A673 (cell line): ENCODE measurements at regions not wholly inside any gene's neighbourhood (a gene's known extent, or its start where the extent isn't known, plus 50 kb on each side); places are given as distances from the start of the nearest gene placed in this dataset.

Source experiments
- CTCF ChIP-seq: fragments of 300-800, 200-600 bp; sonication (generic); conservative IDR thresholded peaks from 2 replicates; pipeline ENCODE4 v1.5.1; 2017; ENCODE audit warnings: low read depth, mild to moderate bottlenecking, antibody characterized with exemption, low read length, moderate library complexity, mixed read lengths
- EZH2 ChIP-seq: fragments of 200-600 bp; sonication (generic); IDR thresholded peaks from 2 replicates; pipeline ENCODE4 v1.6.1; 2017; ENCODE audit warnings: borderline replicate concordance, low read depth, mild to moderate bottlenecking, mixed read lengths, antibody characterized with exemption, low read length; ENCODE audit not compliant: poor library complexity, severe bottlenecking

- TF ChIP-seq CTCF = no peak
- TF ChIP-seq EZH2 = no peak
These were observed 195.6 kb upstream of the TNC start for GRCh38 chr9:115313545-115313944.
